Ramos (cell line): ENCODE measurements at regions not wholly inside any gene's neighbourhood (a gene's known extent, or its start where the extent isn't known, plus 50 kb on each side); places are given as distances from the start of the nearest gene placed in this dataset.

Source experiments
- in situ Hi-C: fragments of 300-500 bp; cut with MboI; formaldehyde crosslinking; loops from one replicate; pipeline ENCODE4 v1.14.3; 2022; ENCODE audit warnings: low sequenced_read_pairs; ENCODE audit not compliant: unreplicated experiment

DNA sequence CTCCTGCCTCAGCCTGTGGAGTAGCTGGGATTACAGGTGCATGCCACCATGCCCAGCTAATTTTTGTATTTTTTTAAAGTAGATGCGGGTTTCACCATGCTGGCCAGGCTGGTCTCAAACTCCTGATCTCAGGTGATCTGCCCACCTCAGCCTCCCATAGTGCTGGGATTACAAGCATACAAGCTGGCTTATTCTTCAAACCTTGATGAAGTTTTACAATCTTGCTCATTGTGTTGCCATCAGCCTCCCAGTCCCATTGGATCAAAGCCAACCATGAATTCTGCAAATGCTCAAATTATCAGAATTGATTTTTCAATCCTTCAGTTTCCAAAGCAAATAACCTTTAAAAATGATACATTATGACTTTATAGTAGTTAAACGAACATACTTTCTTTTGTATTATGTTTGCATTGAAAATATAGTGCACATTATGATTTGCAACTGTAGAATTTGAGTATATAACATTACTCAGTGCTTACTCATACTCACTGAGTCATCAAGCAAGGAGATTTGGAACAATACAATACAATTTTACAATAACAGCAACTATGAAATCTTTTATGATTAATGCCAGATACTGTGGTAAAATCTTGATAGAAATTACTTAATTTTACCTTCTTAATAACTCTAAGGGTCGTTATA lies 1491.9 kb upstream of the CELF4 start:
- in situ Hi-C loops = no loop called here

DNA sequence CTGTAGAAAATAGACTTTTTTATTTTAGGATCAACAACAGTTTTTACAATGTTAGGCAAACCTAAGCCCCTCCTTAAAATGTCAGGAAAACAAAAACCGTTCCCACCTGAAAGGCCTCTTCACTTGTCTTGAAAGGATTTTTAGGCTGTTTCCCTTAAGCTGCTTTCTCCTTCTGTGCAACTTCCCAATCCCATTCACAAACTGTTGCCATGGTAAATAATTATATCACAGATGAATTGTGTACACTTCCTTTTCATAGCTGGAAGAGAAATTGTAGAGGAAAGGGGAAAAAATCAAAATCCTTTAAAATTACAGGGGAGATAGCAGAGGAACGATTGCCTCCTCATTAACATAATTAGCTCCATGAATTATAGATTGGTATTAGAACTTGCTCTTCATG lies 1488.0 kb upstream of the CELF4 start:
- in situ Hi-C loops = no loop called here

DNA sequence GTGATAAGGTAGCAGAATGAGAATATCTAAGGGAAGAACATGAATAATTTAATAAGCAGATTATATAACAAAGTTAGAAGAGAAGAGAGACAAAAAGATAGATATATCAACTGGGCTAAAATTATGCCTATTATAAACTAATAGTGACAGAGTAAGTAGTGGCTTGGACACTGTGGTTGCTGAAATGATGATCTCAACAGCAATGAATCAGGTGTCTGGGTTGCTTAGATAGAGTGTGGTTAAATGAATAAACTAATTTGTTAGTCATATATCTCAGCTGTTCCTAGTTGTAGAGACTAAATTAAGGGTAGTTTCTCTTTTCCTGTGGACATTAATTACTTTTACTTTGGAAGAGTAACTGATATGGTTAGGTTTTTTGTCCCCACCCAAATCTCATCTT lies 1485.4 kb upstream of the CELF4 start:
- in situ Hi-C loops = no loop called here

GRCh38 chr18:39039813-39040212 lies 1474.2 kb upstream of the CELF4 start:
- in situ Hi-C loops = no loop called here

GRCh38 chr18:39037925-39038324 lies 1472.3 kb upstream of the CELF4 start:
- in situ Hi-C loops = no loop called here

- in situ Hi-C loops = no loop called here
These were observed 1467.7 kb upstream of the CELF4 start for GRCh38 chr18:39033312-39033711.

GRCh38 chr18:39031647-39032046 lies 1466.0 kb upstream of the CELF4 start:
- in situ Hi-C loops = no loop called here

DNA sequence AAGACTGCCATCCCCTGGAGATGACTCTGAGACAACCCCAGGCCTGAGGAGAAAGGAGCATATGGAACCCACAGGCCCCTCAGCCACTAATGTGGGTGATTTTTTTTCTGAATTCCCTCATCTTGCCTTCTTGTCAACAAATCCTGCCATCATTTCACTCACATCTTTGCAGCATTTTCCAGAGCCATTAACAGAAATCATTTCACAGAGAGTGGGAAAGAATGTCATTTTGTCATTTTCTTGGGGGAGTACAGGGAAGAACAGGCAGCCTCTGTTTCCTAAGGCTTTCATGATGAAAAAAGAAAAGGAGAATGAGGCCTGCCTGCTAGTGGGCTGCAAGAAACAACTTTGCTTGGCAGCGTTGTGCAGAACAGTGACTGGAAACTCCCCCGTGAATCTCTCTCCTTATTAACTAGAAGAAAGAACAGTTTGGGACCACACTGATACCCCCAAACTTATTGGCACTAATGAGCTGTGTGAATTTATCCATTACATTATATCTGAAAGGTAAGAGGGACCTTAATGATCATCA lies 1464.6 kb upstream of the CELF4 start:
- in situ Hi-C loops = no loop called here

DNA sequence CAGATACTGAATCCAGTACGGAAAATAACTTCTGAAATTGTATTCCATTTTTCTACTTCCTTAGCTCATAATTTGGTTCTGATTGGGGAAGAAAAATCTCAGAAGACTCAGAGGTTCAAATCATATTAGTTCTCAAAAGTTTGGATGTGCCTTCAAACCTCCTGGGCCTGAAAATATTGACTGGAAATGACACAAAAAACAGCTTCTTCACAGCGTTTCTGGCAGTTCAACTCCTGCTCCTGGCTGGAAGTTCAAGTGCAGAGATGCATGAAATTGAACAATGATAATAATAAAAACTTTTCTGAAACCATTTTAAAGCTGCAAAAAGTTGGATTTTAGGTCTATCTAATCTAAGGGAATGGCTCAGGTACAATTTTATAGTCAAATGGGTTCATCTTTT lies 1459.9 kb upstream of the CELF4 start:
- in situ Hi-C loops = no loop called here

DNA sequence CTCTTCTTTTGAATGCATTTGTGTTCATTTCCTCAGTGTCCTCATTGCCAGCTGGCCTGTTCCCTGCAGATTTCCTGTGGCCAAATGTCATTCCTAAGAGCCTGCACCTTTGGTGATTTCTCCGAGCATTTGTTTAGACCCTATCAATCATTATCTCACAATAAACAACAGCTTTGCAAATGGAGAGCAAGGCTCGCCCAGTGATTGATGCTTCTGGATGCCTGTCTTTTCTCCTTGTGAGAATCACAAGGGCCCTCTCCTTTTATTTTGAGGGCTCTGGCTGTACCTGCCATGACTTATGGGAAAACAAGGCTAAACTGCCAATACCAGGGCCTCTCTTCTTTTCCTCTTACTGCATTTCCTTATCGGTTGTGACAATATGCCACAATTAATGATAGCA lies 1454.4 kb upstream of the CELF4 start:
- in situ Hi-C loops = no loop called here

DNA sequence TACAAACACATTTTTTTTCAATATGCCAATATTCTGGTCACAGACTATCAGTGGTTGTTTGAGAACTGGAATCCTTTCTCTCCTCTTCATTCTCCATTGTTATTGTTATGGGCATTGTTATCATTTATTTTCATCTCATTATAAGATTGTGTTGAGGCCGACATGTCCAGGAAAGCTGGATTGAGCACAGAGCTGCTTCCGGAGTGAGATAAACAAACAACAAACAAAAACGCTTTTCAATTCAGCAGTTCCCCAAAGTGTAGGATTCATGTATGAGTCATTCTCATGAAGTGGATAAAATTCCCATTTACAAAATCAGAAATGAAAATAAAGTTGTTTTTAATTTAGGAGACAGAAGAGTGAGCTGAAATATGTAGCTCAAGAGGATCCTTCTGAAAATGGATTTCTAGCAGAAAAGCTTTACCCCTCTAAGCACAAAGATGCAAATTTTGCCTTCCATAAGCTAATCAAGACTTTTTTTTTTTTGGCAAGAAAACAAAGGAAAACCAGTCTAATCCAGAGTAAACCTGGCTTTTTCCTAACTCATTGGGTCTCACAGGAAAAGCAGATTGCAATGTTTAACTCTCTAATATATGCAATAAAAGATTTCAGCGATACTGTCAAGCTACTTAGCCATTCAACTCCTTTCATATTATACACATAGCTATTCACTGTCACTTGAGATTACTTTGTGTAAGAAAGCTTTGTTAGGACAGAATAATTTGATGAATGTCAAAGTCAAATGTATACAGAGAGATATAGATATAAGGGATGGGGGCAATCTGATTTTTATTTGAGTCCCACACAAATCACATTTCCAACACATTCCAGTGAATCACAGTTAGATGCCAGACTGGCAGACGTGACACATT lies 1441.7 kb upstream of the CELF4 start:
- in situ Hi-C loops = no loop called here

DNA sequence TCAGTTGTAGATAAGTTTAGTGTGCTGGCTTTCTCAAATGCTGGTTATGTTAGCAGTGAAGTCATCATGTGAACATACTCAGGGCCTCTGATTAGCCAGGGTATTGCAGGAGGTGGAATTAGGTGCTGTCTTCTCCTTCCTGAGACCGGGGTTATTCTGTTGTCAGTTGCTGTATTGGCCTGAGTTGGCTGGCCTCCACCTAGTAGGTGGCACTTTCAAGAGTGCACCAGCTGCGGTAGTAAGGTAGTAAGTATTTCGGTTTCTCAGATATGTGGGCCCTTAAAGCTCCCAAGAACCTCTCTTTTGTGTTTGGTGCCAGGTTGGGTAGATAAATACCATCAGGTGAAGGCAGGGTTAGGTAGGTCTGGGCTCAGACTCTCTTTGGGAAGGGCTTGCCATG lies 1430.5 kb upstream of the CELF4 start:
- in situ Hi-C loops = no loop called here

DNA sequence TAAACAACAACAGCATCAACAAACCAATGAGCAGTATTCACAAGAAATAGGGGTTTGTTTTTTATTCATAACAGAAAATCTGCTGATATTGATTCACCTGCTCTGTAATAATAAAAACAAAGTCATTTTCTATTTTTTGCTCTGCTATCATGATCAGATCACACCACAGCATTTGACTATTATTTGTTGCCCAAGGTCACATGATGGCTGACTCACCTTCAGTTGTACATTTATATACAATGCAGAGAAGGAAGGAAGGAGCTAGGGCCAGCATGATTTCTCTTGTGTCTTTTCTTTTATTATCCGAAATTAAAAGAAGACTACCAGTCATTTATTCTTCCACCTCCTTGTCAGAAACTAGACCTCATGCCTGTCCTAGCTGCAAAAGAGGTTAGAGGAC lies 1427.7 kb upstream of the CELF4 start:
- in situ Hi-C loops = no loop called here

DNA sequence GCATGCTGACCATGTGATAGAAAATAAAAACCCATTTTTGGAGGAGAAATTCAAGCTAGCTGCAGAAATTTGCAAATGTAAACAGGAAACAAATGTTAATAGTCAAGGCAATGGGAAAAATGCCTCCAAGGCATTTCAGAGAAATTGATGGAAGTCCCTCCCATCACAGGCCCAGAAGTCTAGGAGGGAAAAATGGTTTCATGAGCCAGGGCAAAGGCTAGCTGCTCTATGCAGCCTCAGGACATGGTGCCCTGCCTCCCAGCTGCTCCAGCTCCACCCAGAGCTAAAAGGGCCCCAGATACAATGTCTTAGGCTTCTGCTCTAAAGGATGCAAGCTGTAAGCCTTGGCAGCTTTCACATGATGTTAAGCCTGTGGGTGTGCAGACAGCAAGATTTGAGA lies 1419.4 kb upstream of the CELF4 start:
- in situ Hi-C loops = no loop called here

- in situ Hi-C loops = no loop called here
These were observed 1416.5 kb upstream of the CELF4 start for GRCh38 chr18:38982072-38982471.

GRCh38 chr18:38981389-38981788 lies 1415.8 kb upstream of the CELF4 start:
- in situ Hi-C loops = no loop called here

DNA sequence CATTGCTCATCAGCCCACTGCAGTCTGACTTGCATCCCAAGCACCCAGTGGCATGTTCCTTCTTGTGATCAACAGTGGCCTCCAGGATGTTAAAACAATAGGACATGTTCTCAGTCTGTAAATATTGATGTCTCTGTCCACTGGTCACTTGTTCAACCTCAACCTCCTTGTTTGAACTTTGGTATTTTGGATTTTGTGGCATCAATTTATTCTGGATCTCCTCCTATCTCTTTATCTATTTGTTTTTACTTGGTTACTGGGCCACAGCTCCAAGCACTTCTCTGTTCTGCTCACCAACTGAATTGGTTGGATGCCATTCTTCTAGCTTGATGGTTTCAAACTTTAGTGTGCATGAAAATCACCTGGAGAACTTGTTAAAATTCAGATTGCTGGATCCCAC lies 1414.8 kb upstream of the CELF4 start:
- in situ Hi-C loops = no loop called here

GRCh38 chr18:38972571-38972970 lies 1407.0 kb upstream of the CELF4 start:
- in situ Hi-C loops = no loop called here

- in situ Hi-C loops = no loop called here
These were observed 1406.3 kb upstream of the CELF4 start for GRCh38 chr18:38971881-38972280.

DNA sequence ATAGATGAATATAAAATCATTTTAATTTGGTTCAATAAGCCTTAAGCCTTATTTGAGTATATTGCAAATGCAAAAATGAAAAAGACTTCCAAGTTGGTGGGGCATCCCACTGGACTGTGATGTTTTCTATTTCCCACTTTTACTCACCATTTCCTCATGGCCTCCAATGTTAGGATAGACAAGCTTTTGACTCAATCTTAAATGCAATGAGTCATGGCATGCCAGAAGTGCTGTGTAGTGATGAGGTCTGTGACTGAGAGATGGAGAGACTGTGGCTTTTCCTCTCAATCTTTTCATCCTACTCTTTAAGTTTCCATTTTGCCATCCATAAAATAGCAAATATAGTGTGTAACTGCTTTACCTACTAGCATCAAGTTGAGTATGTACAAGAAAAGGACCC lies 1401.2 kb upstream of the CELF4 start:
- in situ Hi-C loops = no loop called here

DNA sequence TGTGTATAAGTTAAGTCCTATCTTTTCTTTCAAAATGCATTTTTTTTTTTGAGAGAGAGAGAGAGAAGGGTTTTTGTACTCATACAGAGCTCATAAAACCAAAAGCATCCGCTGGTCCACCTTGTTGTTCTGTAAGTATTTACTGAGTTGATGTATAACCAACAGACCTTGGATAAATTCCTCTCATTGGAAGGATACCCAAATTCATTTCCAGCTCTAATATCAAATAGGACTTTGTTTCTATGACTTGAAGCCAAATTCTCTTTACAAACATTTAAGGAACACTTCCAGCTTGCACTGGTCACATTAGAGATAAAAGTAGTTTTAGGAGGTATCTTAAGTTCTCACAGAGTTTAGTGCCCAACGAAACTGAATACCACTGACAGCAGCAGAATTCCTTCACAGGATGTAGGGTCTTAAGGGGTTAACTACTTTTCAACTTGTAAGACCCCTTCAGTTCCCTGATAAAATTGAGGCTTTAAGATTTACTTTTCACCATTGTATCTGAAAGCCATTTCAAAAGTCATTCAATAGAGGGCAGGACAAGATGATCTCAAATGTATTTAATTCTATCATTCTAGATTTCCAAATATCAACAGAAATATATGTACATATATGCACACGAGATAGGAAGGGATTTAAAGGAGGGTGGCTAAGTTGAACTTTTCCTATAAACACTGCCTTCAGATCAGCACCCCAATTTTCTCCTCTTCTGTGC lies 1398.5 kb upstream of the CELF4 start:
- in situ Hi-C loops = no loop called here
